ENCODE measurements at regions not wholly inside any gene's neighbourhood (a gene's known extent, or its start where the extent isn't known, plus 50 kb on each side); places are given as distances from the start of the nearest gene placed in this dataset.

- TF ChIP-seq, protein P1, sequence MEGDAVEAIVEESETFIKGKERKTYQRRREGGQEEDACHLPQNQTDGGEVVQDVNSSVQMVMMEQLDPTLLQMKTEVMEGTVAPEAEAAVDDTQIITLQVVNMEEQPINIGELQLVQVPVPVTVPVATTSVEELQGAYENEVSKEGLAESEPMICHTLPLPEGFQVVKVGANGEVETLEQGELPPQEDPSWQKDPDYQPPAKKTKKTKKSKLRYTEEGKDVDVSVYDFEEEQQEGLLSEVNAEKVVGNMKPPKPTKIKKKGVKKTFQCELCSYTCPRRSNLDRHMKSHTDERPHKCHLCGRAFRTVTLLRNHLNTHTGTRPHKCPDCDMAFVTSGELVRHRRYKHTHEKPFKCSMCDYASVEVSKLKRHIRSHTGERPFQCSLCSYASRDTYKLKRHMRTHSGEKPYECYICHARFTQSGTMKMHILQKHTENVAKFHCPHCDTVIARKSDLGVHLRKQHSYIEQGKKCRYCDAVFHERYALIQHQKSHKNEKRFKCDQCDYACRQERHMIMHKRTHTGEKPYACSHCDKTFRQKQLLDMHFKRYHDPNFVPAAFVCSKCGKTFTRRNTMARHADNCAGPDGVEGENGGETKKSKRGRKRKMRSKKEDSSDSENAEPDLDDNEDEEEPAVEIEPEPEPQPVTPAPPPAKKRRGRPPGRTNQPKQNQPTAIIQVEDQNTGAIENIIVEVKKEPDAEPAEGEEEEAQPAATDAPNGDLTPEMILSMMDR (conservative IDR thresholded peaks at IDR 0.05; ENCODE audit: low read depth in 2 of 2), result no peak
- TF ChIP-seq POLR2AphosphoS5 (IDR thresholded peaks at IDR 0.05; ENCODE audit: low read depth) (no peak), EZH2 (IDR thresholded peaks at IDR 0.05; ENCODE audit: low read depth, unreplicated experiment) (no peak), EZH2phosphoT487 (IDR thresholded peaks at IDR 0.05; ENCODE audit: unreplicated experiment) (no peak)
Measured at GRCh38 chr9:73237140-73237539, 85.5 kb downstream of the ANXA1 start.
